HG03575 (cell line): ENCODE measurements at regions not wholly inside any gene's neighbourhood (a gene's known extent, or its start where the extent isn't known, plus 50 kb on each side); places are given as distances from the start of the nearest gene placed in this dataset.
"Not testable (repeated sequence)": the region's sequence is repeated elsewhere in the genome, so short reads cannot be mapped to it uniquely, and the experiment has no call there.

Experiments used
- ATAC-seq: cut with Tn5 transposase; IDR thresholded peaks from one replicate; pipeline ENCODE4 v1.9.1; 2021; ENCODE audit not compliant: unreplicated experiment, insufficient number of reproducible peaks, low FRiP score; ENCODE audit errors: extremely low read depth

DNA sequence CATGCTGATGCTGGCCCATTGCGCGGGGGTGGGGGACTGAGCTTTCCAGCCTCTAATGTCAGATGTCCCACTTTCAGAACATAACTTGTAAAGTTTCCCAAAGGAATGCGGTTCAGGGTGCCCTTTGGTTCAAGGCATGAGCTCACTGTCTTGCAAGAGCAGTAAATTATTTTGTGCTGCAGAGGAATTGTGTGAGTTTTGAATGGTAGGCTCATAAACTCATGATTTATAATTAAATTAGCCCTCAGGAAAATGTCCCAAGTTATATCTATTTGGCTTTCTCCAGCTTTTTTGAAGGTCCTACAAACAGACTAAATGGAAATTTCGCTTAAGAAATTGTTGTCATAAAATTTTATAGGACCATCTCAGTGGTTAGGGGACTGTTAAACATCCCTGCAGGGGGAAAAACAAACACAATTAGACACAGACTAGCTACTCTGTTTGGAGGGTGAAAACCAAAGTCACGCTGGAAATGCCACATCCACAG, 321.8 kb downstream of the HS3ST3B1 start:
- ATAC-seq: no peak

DNA sequence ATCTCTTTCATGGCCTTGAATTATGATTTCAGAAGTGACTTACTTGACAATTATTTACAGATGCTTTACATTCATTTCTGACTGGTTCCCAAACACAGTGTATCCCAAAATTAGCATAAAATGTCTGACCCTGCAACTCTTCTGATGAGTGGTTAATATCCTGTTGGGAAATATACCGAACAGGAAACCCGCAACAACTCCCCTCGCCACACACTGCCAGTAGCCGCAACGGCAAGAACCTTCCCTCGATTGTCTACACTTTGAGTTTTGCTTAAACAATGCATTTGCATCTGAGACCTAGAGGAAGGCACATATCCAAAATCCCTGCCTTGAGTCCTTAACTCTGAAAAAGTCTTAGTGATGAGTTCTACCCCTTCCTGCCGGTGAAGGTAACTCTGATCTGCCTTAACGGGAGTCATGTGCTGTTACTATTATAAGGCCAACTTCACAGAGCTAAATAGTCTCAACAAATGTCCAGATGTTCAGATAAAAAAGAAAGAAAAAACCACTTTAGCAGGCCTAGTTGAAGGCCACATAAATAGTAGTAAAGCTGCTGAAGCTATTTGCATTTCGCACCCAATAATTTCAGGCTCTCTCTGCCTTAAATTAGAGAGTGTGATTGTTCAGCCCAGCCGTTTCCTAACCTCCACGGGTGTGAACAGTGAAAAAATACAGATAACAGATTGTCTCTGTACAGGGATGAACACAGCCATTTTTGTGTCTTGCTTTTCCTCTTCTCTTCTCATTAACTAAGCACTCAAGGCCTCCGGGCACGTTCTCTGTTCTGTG, 321.1 kb downstream of the HS3ST3B1 start:
- ATAC-seq: no peak

DNA sequence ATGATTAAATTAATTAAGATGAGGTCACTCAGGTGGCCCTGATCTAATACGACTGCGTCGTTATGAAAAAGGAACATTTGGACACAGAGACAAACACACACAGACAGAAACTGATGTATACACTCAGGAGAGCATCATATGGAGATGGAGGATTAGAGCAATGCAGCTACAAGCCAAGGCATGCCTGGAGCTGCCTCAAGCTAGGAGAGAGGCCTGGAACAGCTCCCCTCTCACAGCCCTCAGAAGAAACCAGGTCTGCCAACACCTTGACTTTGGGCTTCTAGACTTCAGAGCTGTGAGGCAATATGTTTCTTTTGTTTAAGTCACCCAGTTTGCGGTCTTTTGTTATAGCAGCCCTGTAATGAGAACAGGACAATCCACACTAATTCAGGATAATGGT, 318.9 kb downstream of the HS3ST3B1 start:
- no peak for ATAC-seq

DNA sequence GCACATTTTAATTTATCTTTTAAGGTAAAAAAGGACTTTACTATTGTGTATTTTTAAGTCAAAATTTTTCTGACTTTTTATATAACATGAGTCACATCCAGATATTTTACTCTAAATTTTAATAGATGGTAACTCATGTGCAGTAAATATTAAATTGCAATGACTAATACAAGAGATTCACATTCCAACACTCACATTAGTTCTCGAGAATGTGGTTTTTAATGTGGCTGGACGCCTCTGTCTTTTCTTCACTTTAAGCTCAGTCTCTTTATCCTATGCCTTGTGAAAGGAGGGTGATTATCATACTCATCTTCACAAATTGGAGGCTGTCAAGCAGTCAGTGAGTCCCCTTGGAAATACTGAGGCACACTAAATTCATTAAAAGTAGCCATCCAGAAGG, 315.6 kb downstream of the HS3ST3B1 start:
- no peak for ATAC-seq

DNA sequence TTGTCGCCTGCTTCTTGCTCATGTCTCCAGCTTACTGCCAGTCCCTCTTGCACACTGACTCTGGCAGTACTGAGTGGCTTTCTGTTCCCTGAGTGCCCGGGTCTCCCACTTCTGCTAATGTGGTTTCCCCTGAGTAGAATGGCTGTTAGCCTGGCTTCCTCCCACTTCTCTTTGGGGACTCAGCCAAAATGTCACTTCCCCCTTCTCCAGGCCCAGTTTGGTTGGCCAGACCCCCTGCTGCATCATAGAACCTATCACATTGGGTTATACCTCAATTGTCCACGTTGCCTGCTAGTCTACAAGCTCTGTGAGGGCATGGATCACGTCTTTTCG, 304.4 kb downstream of the HS3ST3B1 start:
- no peak for ATAC-seq

DNA sequence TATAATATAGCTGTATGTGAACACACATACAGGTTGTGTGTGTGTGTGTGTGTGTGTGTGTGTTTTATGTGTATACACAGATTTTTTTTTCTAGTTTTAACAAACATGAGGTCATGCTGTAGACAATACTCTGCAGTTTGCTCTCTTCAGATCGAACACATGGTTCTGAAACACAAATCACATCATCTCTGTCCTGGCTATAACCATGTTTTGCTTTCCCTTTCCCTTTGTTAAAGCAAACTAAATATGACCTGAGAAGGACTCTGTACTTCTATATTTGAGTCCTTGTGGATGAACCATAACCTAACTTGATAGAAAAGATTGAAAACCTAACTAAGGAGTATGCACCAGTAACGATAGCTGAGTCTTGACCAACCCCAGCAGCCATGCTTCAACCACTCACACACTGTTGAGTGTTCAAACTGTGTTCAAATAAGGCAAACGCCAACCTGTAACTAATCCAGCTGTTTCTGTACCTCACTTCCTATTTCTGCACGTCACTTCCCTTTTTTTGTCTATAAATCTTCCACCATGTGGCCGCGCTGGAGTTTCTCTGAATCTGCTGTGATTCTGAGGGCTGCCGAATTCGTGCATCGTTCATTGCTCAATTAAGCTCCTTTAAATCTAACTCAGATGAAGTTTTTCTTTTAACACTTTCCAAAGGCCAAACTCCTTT, 303.8 kb downstream of the HS3ST3B1 start:
- no peak for ATAC-seq

DNA sequence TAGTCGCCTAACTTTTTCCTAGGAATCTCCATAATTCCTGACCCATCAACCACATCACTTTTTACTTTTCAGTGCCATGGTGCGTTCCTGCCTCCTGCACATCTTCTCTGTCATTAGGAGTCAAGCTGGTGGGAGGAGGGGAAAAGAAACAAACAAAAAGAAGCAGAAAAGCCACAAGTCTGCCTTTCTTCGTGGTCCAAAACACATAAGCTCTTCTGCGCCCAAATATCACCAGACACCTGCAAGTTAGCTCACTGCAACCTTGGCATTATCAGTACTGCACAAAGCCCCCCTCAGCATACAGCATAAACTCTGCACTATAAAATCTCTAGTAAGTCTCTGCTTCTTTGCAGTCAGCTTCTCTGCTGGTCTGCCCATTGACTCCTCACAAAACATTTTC, 295.3 kb downstream of the HS3ST3B1 start:
- no peak for ATAC-seq

DNA sequence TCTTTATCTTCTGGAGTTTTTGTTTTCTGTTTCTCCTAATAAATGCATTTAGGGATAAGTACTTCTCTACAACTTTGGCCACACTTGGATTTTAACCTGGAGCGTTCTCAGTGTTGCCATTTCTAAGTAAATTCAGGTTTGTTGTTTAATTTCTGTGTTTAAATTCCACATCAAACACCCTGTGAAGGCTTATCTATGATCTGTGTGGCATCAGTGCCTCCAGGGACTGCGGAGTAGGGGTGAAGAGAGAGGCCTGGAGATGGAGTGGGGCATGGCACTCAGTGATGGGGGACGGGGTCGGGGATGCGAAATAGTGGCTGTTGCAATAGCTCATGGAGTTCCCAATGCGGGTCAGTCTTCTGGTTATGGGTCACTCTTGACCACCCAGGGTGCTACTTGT, 294.8 kb downstream of the HS3ST3B1 start:
- ATAC-seq: no peak

DNA sequence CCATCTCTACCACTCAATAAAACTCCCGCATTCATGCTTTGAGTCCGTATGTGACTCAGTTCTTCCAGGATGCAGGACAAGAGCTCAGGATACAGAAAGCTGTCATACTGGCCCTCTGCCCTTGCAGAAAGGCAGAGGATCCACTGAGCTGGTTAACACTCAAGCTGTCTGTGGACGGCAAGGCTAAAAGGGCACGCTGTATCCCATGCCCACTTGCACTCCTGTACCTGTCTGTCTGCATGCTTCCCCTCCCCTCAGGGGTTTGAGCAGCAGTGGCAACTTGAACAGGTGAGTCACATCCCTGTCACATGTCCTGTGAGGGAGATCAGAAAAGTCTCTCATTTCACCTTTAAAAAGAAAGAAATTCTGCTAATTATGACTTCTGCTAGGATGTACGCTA, 293.8 kb downstream of the HS3ST3B1 start:
- no peak for ATAC-seq

DNA sequence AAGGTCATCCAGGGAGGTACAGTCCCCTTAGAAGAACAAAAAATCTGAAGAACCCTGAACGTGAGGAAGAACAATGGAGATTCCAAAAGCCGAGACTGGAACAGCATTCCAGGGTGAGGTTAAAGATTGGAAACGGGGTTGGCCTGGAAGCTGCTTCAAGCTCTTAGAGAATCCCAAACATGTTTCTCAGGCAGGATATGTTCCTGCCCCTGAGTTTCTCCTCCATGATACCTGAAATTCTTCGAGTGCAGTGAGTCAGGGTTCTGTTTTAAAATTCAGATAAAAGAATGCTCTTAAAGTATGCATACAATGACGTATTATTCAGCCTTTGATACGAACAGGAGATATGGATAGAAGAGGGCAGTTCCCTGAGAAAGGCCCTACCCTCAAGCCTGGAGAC, 293.1 kb downstream of the HS3ST3B1 start:
- ATAC-seq: no peak

DNA sequence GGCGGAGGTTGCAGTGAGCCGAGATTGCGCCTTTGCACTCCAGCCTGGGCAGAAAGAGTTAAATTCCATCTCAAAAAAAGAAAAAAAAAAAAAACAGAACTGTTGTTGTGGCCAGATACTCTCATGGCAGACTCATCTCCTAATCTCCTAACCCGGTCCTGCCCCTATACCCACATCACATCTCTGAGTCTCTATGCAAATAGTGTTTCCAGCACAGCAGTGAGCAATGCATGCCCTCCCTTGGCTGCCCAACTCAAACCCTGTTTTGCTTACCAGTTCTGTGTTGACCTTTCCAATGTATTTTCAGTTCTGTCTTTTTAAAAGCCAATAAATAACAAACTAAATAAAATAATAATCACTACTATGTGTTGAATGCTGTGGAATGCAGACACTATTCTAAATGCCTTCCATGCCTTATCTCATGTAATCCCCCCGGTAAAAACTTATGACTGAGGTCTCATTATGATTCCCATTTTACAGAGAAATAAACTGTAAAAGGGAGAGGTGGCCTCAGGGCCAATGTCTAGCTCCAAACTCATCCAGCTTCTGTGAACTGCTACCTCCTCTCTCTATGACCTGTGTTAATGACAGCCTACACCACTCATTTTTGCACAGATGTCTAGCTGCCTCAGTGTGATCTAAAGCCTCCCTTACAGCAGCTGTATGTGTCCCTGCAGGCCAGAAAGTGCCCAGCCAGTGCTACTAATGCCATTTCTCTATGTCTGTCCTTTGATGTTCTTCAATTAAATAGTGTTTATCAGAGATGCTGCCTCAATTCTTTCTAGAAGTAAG, 289.8 kb downstream of the HS3ST3B1 start:
- no peak for ATAC-seq

DNA sequence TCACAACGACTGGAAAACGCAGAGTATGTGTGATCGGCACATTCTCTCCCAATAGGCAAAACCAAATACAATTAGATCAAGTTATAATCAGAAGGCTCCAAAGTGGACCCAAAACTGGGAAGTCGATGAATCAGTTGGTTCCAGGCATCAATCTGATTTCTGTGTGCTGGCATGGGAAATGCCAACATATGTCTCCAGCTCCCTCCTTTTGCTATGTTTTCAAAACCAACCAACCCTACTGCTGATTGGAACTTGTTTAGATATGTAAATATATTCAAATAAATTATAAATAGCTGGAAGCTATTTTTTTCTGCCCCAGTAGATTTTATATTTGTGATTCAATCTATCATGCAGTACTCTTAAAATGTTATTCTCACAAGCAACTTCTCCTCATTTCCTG, 284.2 kb downstream of the HS3ST3B1 start:
- no peak for ATAC-seq

DNA sequence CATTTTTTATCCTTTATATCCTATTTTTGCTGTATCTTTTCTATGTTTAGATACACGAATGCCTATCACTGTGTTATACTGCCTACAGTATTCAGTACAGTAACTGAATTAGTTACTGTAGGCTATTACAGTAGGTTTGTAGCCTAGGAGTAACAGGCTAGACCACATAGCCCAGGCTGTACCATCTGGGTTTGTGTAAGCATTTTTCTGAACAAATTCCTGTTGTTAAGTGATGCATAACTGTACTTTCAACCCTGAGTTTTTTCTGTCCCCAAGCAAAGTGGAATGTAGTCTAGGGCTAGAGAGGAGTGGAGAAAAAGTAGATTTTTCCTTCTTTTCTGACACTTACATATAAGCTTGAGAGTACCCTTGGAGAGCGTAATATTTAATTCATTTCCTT, 282.1 kb downstream of the HS3ST3B1 start:
- no peak for ATAC-seq

DNA sequence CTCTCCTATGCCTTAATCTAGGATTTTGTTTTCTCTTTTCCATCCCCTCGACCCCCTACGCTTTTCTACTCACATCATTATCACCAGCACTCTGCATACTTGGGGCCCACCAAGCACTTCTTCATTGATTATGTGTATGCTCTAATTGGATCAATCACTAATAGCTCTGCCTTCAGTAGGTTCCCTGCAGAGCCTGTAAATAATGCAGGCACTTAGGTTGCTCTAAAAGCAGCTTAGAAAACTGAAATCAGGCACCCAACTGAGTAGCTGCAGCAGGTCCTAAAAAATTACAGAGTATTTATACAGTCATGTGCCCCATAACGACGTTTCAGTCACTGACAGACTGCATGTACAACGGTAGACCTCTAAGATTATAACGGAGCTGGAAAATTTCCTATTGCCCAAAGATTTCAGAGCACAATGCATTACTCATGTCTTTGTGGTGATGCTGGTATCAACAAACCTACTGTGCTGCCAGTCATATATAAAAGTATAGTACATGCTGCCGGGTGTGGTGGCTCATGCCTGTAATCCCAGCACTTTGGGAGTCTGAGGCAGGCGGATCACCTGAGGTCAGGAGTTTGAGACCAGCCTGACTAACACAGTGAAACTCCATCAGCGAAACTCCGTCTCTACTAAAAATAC, 280.4 kb downstream of the HS3ST3B1 start:
- no peak for ATAC-seq

DNA sequence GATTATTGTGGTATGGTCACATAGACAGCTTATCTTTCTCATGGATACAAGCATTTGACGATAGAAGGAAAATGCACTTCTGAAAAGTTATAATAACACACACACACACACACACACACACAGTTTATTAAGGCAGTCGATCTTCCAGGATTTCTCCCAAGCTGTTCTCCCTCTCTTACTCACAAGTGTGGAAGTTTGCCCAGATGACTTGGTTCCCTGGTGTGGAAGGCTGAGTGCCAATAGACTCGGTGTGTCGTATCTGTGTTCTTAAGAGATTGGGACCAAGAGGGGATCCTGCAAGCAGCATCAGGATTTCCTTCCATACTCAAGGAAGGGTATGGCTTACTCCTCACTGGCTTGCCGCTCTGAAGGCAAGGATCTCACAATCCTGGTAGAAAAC, 279.6 kb downstream of the HS3ST3B1 start:
- no peak for ATAC-seq

DNA sequence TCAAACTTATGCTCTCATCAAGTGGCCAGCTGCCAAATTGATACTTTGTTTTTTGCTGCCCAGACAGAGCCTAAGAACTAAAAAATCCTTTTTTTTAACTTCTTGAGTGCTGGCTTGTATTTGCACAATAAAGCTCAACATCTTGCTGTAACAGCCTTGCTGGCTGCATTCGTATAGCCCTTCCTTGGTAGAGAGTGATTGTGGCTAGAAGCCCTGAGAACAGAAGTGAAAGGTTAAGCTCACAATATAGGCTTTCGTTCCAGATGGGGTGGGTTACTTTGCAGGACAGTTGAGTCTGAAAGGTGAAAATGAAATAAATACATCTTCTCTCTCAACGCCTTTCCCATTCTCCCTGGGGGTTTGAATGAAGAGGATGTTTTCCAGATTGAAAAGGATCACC, 278.8 kb downstream of the HS3ST3B1 start:
- no peak for ATAC-seq

DNA sequence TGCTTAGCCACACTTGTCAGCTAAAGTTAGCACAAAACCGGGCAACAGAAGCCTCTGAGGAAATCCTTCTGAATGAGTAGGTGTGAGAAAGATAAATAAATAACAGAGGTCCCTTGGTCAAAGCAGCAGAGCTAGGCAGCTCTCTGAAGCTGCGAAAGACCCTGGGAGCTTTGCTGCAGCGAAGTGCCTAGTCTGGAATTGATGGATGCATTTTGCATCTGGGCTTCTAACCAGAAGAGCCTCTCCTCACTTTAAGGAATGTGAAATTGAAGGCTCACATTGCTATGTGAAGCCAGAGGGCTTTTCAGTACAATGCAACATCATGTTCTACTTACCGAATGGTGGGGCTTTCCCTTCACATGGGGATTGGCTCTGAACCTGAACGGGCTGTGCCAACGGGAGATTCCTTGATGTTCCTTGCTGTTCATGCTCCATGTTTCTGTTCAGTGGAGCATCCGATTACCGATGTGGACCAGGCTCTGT, 274.6 kb downstream of the HS3ST3B1 start:
- ATAC-seq: no peak

DNA sequence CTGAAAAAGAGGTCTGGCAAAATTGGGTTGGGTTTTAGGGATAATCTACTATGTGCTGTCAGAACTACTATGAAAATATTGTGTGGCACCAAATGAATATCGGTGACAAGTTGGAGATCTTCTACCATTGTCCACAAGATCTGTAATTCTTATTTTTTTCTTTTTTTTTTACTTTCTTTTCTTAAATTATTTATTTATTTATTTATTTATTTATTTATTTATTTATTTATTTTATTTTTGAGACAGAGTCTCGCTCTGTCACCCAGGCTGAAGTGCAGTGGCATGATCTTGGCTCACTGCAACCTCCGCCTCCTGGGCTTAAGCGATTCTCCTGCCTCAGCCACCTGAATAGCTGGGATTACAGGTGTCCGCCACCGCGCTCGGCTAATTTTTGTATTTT, 259.4 kb downstream of the HS3ST3B1 start:
- not testable (repeated sequence) for ATAC-seq
